HG02852 (cell line): ENCODE measurements at regions not wholly inside any gene's neighbourhood (a gene's known extent, or its start where the extent isn't known, plus 50 kb on each side); places are given as distances from the start of the nearest gene placed in this dataset.

ENCODE experiments used
- ATAC-seq: cut with Tn5 transposase; IDR thresholded peaks from one replicate; pipeline ENCODE4 v1.9.1; 2021; ENCODE audit warnings: mild to moderate bottlenecking, moderate library complexity; ENCODE audit not compliant: unreplicated experiment

DNA sequence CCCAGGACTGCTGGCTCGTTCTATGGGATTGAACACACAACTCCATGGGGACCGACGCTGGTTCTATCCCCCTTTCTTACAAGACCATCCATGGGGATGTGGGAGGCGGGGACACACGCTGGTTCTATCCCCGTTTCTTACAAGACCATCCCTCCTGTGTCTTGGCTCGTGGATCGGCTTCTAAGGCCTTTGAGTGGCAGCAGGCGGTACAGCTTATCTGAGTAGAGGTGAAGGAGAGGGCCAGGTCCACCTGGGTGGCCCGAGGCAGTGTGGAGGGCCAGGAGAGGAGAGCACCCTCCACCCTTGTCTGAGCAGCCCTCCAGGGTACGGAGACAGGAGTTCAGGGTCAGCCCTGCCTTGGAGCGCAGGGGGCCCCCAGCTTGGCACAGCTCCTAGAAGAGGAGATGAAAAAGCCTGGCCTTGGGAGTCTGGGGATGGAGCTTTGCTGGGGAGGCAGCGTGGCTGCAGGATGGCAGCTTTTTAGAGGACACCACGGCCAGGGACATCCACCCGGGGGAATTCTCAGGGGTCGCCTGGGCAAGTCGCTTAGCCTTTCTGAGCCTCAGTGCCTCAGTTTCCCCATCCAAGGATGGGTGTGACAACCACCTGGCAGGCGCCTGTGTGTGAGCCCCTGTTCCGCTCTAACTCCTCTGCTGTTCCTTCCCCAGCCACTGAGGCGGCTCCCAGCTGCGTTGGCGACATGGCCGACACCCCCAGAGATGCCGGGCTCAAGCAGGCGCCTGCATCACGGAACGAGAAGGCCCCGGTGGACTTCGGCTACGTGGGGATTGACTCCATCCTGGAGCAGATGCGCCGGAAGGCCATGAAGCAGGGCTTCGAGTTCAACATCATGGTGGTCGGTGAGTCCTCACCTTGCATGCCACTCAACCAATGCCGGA, 341.0 kb downstream of the SEC14L1 start:
- ATAC-seq = no peak

DNA sequence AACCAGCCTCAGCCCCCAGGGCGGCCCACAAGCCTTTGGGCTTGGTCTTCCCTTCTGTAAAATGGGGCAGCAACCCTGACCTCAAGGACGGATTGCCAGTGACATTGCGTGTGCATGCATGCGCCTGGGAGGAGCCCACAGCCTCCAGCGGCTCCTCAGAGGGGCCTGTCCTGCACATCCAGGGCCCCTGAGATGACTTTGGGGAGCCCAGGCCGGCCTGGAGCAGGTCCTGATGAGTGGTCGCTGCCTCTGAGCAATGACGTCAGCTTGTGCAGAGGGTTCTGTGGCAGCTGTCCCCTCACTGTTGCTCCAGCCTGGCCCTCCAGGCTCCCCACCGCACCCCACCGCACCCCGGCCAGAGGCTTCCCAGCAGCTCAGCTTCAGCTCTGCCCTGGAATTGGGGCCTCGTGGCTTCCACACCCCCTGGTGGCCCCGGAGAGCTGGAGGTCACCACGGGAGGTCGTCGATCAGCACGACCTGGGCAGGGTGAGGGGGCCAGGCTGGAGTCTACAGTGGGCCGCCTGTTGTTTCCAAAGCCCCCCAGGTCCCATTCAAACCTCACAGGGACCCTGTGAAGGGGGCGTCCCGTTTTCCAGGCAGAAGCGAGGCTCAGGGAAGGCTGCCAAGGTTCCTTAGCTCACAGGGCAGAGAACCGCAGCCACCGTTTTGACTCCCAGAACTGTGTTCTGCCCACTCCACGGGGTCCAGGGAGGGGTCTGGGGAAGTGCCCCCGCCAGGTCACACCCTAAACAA, 341.8 kb downstream of the SEC14L1 start:
- ATAC-seq = no peak

- ATAC-seq = no peak
Measured at GRCh38 chr17:77483128-77483598, 342.4 kb downstream of the SEC14L1 start.

GRCh38 chr17:77484111-77484510, 343.3 kb downstream of the SEC14L1 start:
- no peak for ATAC-seq

- ATAC-seq = no peak
Measured at GRCh38 chr17:77485089-77485833, 344.5 kb downstream of the SEC14L1 start.

DNA sequence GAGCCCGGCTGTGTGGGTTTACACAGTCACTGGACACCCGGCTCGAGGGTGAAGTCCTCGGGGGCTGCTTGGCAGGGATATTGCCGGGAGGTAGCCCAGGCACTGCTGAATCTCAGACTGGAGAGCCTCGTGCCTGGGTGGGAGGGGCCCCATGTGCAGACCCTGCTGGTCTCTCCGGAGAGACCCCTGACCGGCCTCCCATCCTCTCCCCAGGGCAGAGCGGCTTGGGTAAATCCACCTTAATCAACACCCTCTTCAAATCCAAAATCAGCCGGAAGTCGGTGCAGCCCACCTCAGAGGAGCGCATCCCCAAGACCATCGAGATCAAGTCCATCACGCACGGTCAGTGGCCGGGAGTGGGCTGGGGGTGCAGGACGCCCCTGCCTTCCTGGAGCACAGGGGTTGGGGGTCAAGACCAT, 346.5 kb downstream of the SEC14L1 start:
- ATAC-seq = no peak

- no peak for ATAC-seq
Measured at GRCh38 chr17:77487677-77488530, 347.1 kb downstream of the SEC14L1 start.

DNA sequence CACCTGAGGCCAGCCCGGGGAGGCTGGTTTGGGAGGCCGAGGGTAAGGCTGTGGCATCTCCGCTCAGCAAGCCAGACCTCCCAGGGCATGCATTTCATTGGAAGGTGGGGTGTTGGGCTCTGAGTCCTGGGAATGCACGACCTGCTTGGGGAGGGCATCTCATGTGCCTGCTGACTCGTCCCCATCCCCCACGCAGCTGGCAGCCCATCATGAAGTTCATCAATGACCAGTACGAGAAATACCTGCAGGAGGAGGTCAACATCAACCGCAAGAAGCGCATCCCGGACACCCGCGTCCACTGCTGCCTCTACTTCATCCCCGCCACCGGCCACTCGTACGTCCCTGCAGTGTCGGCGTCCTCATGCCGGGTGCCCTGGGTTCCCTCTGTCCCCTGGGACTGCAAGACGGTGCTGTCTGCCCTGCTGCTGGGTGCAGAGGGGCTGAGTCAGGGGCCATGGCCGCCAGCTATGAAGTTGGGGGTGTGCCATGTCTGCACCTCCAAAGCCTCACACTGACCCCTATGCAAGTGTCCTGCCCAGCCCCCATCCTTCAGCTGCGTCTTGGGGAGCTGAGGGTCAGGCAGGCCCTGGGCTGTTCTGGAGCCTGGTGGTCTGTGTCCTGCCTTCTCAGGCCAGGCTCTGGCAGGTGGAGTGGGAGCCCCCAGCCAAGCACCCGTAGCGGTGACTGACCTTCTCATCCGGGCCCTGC, 347.9 kb downstream of the SEC14L1 start:
- ATAC-seq = no peak

DNA sequence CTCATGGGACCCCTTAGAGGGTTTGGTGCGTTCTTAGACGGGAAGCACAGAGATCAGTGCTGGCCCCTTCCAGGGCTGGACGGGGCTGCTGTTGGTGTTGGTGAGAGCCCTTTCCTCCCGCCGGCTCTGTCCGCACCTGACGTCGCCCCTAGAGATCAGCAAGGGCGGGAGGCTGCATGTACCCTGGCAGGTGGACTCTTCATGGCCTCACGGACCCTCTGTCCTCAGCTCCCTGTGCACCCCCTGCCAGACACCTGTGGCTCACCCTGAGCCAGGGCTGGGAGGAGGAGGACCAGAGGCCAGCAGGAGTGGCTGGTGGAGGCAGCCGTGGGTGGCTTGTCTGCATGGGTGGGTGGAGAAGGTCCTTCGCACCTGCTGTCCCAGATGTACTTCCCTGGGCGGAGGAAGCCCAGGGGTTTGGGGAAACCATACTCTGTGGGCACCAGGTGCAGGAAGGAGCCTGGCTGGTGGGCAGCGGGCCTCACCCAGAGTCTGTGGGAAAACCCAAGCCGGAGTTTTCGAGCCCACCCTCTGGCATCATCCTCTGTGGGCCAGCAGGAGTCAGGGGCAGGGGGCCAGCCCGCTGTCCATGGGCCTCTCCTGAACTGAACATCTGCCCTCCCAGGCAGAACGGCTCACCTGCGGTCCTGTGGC, 348.6 kb downstream of the SEC14L1 start:
- no peak for ATAC-seq

- ATAC-seq = no peak
Measured at GRCh38 chr17:77489893-77490255, 349.1 kb downstream of the SEC14L1 start.

DNA sequence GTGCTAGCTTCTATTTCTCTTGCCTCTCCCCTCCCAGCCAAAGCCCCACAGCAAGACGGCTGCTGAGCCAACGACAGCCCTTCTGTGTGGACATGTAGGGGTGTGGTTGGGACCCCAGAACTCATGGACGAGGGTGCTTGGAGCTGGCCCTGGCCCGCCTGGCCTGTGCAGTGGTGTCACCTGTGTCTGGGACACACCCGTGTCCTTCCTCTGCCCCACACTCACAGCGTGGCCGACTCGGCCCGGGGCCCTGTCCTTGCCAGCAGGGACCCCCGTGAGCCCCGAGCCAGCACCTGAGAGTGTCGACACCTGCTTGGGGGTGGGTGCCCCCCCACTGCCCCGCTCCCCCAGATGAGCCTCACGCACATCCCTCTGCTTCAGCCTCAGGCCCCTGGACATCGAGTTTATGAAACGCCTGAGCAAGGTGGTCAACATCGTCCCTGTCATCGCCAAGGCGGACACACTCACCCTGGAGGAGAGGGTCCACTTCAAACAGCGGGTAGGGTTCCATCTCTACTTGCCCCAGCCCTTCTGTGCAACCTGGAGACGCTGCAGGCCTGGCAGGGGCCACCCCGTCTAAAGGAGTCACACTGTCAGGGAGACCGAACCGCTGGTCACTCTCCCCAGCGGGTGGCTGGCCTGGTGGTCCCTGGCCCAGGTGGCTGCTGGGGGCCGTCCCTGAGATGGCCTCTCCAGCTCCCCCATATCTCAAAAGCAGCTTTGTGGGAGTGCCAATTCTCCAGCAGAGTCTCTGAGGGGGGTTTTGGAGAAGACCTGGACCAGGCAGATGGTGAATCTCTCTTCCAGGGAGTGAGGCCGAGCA, 349.8 kb downstream of the SEC14L1 start:
- ATAC-seq = no peak

GRCh38 chr17:77491921-77492445, 351.2 kb downstream of the SEC14L1 start:
- no peak for ATAC-seq

DNA sequence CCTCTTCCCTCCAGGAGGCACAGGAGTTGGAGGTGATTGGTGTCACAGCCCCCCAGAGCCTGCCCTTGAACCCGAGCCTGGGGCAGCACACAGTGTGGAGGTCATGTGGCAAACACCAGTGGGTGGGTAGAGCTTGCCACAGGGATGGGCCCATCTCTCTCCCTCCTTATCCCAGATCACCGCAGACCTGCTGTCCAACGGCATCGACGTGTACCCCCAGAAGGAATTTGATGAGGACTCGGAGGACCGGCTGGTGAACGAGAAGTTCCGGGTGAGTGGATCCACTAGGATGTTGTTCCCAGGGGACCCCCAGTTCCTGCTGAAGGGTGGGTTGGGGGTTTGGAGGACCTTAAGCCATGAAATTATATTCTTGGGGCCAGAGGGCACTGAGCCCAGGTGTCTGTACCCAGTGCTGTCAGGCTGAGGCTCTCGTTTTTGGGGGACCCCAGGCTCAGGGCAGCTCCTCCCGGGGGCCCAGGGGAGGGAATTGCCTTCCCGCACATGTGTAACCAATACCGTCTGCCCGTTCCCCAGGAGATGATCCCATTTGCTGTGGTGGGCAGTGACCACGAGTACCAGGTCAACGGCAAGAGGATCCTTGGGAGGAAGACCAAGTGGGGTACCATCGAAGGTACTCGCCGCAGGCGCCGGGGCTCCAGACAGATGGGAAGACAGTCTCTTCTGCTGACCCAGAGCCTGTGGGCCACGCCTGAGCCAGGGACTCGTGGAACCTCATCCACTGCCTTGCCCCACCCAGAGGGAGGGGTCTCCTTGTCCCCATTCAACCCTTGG, 351.9 kb downstream of the SEC14L1 start:
- ATAC-seq = no peak

- ATAC-seq = no peak
Measured at GRCh38 chr17:77493238-77493820, 352.6 kb downstream of the SEC14L1 start.

GRCh38 chr17:77493901-77494663, 353.3 kb downstream of the SEC14L1 start:
- ATAC-seq = no peak
